Prostate gland (tissue), 2 donors: ENCODE measurements at regions not wholly inside any gene's neighbourhood (a gene's known extent, or its start where the extent isn't known, plus 50 kb on each side); places are given as distances from the start of the nearest gene placed in this dataset.
"Not testable (repeated sequence)": the region's sequence is repeated elsewhere in the genome, so short reads cannot be mapped to it uniquely, and the experiment has no call there.

Experiments used
- DNase-seq: peaks from one replicate; pipeline ENCODE4 v3.0.0-alpha.2; 2019; ENCODE audit warnings: low spot score
- H3K27ac ChIP-seq, 2 donors: fragments of 200-600 bp; sonication (generic); 2 replicates each; pipeline ENCODE4 v1.5.1; 2017 to 2019
- H3K27me3 ChIP-seq: fragments of 200-600 bp; sonication (generic); replicated peaks from 2 replicates; pipeline ENCODE4 v1.5.1; 2019; ENCODE audit not compliant: insufficient read depth
- H3K36me3 ChIP-seq, 2 donors: fragments of 200-600 bp; sonication (generic); 1 replicate in 1 of 2; 2 replicates in 1 of 2; pipeline versions ENCODE4 v1.5.1 to v1.8.1; 2017 to 2019
- H3K4me1 ChIP-seq: fragments of 200-600 bp; sonication (generic); replicated peaks from 2 replicates; pipeline ENCODE4 v1.5.1; 2019
- H3K4me3 ChIP-seq, 2 donors: fragments of 200-600 bp; sonication (generic); 2 replicates each; pipeline ENCODE4 v1.5.1; 2017 to 2019
- H3K9me3 ChIP-seq: fragments of 200-600 bp; sonication (generic); 2 replicates; pipeline ENCODE4 v1.5.1; 2017
- CTCF ChIP-seq, 4 experiments: fragments of 200-600 bp in 2 of 4; fragments of 450-650 bp in 2 of 4; sonication (generic) in 2 of 4; IDR thresholded peaks; 1 replicate in 3 of 4; 2 replicates in 1 of 4; pipeline ENCODE4 v1.5.1; 2016 to 2019; ENCODE audit warnings: antibody characterized with exemption in 4 of 4, mild to moderate bottlenecking in 2 of 4, moderate library complexity in 2 of 4
- POLR2A ChIP-seq: fragments of 450-650 bp; IDR thresholded peaks from one replicate; pipeline ENCODE4 v1.6.1; 2016; ENCODE audit warnings: antibody characterized with exemption, mild to moderate bottlenecking
- POLR2AphosphoS5 ChIP-seq: sonication (generic); formaldehyde crosslinking; IDR thresholded peaks from one replicate; pipeline ENCODE4 v1.6.1; 2017; ENCODE audit warnings: antibody characterized with exemption
- WGBS: methylation state at CpG from one replicate; pipeline ENCODE4 v1.1.5; 2018; 5-methylcytosine and 5-hydroxymethylcytosine counted together
- intact Hi-C: fragments of 100-400 bp; cut with DNase I; formaldehyde crosslinking; loops from one replicate; pipeline ENCODE4 v1.14.2; 2022

- TF ChIP-seq CTCF (IDR thresholded peaks at IDR 0.05) (no peak), POLR2A (no peak), POLR2AphosphoS5 (no peak)
- Histone ChIP-seq H3K27ac (no peak overlapping the region), H3K27me3 (no peaks in the 10 kb centered on the region), H3K36me3 (no peaks in the 10 kb centered on the region), H3K4me1 (no peaks in the 10 kb centered on the region), H3K9me3 (no peaks in the 10 kb centered on the region), H3K4me3 (no peak overlapping the region)
- DNase-seq = no peak
- WGBS = 89% methylated on average over 4 of the region's 4 CpGs
- intact Hi-C loops = no loop called here
These were observed 121.7 kb upstream of the PITX1 start for GRCh38 chr5:135155616-135156214.

GRCh38 chr5:135154961-135155360, 120.9 kb upstream of the PITX1 start:
- H3K27me3 ChIP-seq = no peaks in the 10 kb centered on the region
- H3K9me3 ChIP-seq = no peaks in the 10 kb centered on the region
- H3K4me1 ChIP-seq = no peaks in the 10 kb centered on the region
- no peak overlapping the region for H3K27ac ChIP-seq
- H3K36me3 ChIP-seq = no peaks in the 10 kb centered on the region
- intact Hi-C loops = no loop called here
- 95% methylated on average over 7 of the region's 7 CpGs for WGBS
- no peak for DNase-seq
- TF ChIP-seq POLR2AphosphoS5 = no peak
- no peak for TF ChIP-seq CTCF (IDR thresholded peaks at IDR 0.05)
- no peak for TF ChIP-seq POLR2A
- no peak overlapping the region for H3K4me3 ChIP-seq

- no peak for DNase-seq
- 92% methylated on average over 8 of the region's 8 CpGs for WGBS
These were observed 120.2 kb upstream of the PITX1 start for GRCh38 chr5:135154197-135154596.

GRCh38 chr5:135153661-135154060, 119.6 kb upstream of the PITX1 start:
- Histone ChIP-seq H3K4me1 (no peaks in the 10 kb centered on the region), H3K4me3 (no peak overlapping the region), H3K9me3 (no peaks in the 10 kb centered on the region), H3K27ac (no peak overlapping the region), H3K27me3 (no peaks in the 10 kb centered on the region), H3K36me3 (no peaks in the 10 kb centered on the region)
- intact Hi-C loops = no loop called here
- WGBS = 91% methylated on average over 3 of the region's 3 CpGs
- DNase-seq = no peak
- no peak for TF ChIP-seq CTCF (IDR thresholded peaks at IDR 0.05)
- TF ChIP-seq POLR2AphosphoS5 = no peak
- TF ChIP-seq POLR2A = no peak

More at GRCh38 chr5:135154197-135154596, 120.2 kb upstream of the PITX1 start:
- Histone ChIP-seq H3K27ac (no peak overlapping the region), H3K4me3 (no peak overlapping the region), H3K36me3 (no peaks in the 10 kb centered on the region), H3K9me3 (no peaks in the 10 kb centered on the region), H3K4me1 (no peaks in the 10 kb centered on the region), H3K27me3 (no peaks in the 10 kb centered on the region)
- TF ChIP-seq POLR2A (no peak), POLR2AphosphoS5 (no peak), CTCF (IDR thresholded peaks at IDR 0.05) (no peak)
- intact Hi-C loops = no loop called here

- TF ChIP-seq POLR2A = no peak
- TF ChIP-seq POLR2AphosphoS5 = no peak
- TF ChIP-seq CTCF (IDR thresholded peaks at IDR 0.05) = no peak
- no peak for DNase-seq
- intact Hi-C loops = no loop called here
- H3K36me3 ChIP-seq = no peaks in the 10 kb centered on the region
- no peaks in the 10 kb centered on the region for H3K9me3 ChIP-seq
- no peaks in the 10 kb centered on the region for H3K4me1 ChIP-seq
- no peak overlapping the region for H3K4me3 ChIP-seq
- H3K27me3 ChIP-seq = no peaks in the 10 kb centered on the region
- 83% methylated on average over 4 of the region's 4 CpGs for WGBS
- H3K27ac ChIP-seq = no peak overlapping the region
These were observed 119.2 kb upstream of the PITX1 start for GRCh38 chr5:135153259-135153658.

- 93% methylated on average over 2 of the region's 3 CpGs for WGBS
- H3K4me1 ChIP-seq, H3K27ac ChIP-seq, H3K27me3 ChIP-seq, intact Hi-C loops, H3K36me3 ChIP-seq, H3K9me3 ChIP-seq, DNase-seq, H3K4me3 ChIP-seq: not testable (repeated sequence)
These were observed 117.6 kb upstream of the PITX1 start for GRCh38 chr5:135151660-135152059.
